ENCODE measurements at regions not wholly inside any gene's neighbourhood (a gene's known extent, or its start where the extent isn't known, plus 50 kb on each side); places are given as distances from the start of the nearest gene placed in this dataset.

- intact Hi-C loops (cut with DNase I; ENCODE audit: low total_unique reads), result no loop called here
- Histone ChIP-seq H3K9me3 (no peaks in the 10 kb centered on the region), H3K4me3 (no peak overlapping the region), H3K27ac (no peak overlapping the region), H3K4me1 (peaks cover 0 to 5% (median 0%) of the 10 kb centered on the region in 4 donors), H3K27me3 (no peaks in the 10 kb centered on the region), H3K36me3 (no peaks in the 10 kb centered on the region)
- 61 to 66% (median 62%) methylated on average over 4 of the region's 4 CpGs for WGBS, 5 donors
- no peak for DNase-seq
- TF ChIP-seq POLR2A (IDR thresholded peaks at IDR 0.05) (no peak), POLR2AphosphoS5 (IDR thresholded peaks at IDR 0.05) (no peak), CTCF (IDR thresholded peaks at IDR 0.05) (no peak), EP300 (IDR thresholded peaks at IDR 0.05) (no peak)
Measured at GRCh38 chr16:79954921-79955705, 354.6 kb upstream of the MAF start.

GRCh38 chr16:79950932-79951719 is 350.6 kb upstream of the MAF start:
- H3K4me3 ChIP-seq, result no peak overlapping the region
- H3K4me1 ChIP-seq, result peaks cover 0 to 5% (median 0%) of the 10 kb centered on the region in 4 donors
- 32 to 55% (median 38%) methylated on average over 3 of the region's 3 CpGs for WGBS, 5 donors
- intact Hi-C loops (cut with DNase I; ENCODE audit: low total_unique reads), result no loop called here
- no peak overlapping the region for H3K27ac ChIP-seq
- no peaks in the 10 kb centered on the region for H3K27me3 ChIP-seq
- H3K36me3 ChIP-seq, result no peaks in the 10 kb centered on the region
- DNase-seq, result no peak
- TF ChIP-seq CTCF (IDR thresholded peaks at IDR 0.05) (no peak), POLR2A (IDR thresholded peaks at IDR 0.05) (no peak), EP300 (IDR thresholded peaks at IDR 0.05) (no peak), POLR2AphosphoS5 (IDR thresholded peaks at IDR 0.05) (no peak)
- H3K9me3 ChIP-seq, result no peaks in the 10 kb centered on the region

GRCh38 chr16:79949417-79949816 is 348.9 kb upstream of the MAF start:
- no peak for TF ChIP-seq POLR2AphosphoS5 (IDR thresholded peaks at IDR 0.05)
- TF ChIP-seq EP300 (IDR thresholded peaks at IDR 0.05), result no peak
- TF ChIP-seq POLR2A (IDR thresholded peaks at IDR 0.05), result no peak
- no peak for TF ChIP-seq CTCF (IDR thresholded peaks at IDR 0.05)
- Histone ChIP-seq H3K27me3 (no peaks in the 10 kb centered on the region), H3K36me3 (no peaks in the 10 kb centered on the region), H3K4me1 (peaks cover 0 to 5% (median 0%) of the 10 kb centered on the region in 4 donors), H3K4me3 (no peak overlapping the region), H3K9me3 (no peaks in the 10 kb centered on the region), H3K27ac (no peak overlapping the region)
- no peak for DNase-seq
- 71 to 89% (median 83%) methylated on average over 1 of the region's 1 CpG for WGBS, 5 donors
- intact Hi-C loops (cut with DNase I; ENCODE audit: low total_unique reads), result no loop called here

GRCh38 chr16:79947771-79948170 is 347.2 kb upstream of the MAF start:
- Histone ChIP-seq H3K36me3 (no peaks in the 10 kb centered on the region), H3K27ac (no peak overlapping the region), H3K27me3 (no peaks in the 10 kb centered on the region), H3K9me3 (no peaks in the 10 kb centered on the region), H3K4me1 (peaks cover 0 to 5% (median 0%) of the 10 kb centered on the region in 4 donors), H3K4me3 (no peak overlapping the region)
- WGBS, 5 donors, result 62 to 71% (median 68%) methylated on average over 3 of the region's 3 CpGs
- TF ChIP-seq POLR2AphosphoS5 (IDR thresholded peaks at IDR 0.05) (no peak), CTCF (IDR thresholded peaks at IDR 0.05) (no peak), POLR2A (IDR thresholded peaks at IDR 0.05) (no peak), EP300 (IDR thresholded peaks at IDR 0.05) (no peak)
- intact Hi-C loops (cut with DNase I; ENCODE audit: low total_unique reads), result no loop called here
- DNase-seq, result no peak
